Testis (tissue), 2 donors: ENCODE measurements at regions not wholly inside any gene's neighbourhood (a gene's known extent, or its start where the extent isn't known, plus 50 kb on each side); places are given as distances from the start of the nearest gene placed in this dataset.
A peak's percentile ranks its signal among the peaks of the same experiment; 100 is the strongest.

Experiments used
- DNase-seq: peaks from one replicate; pipeline ENCODE4 v3.0.0-alpha.2; 2019
- H3K27ac ChIP-seq, 2 donors: fragments of 200-600 bp; sonication (generic); one replicate each; pipeline ENCODE4 v1.5.1; 2019
- H3K27me3 ChIP-seq: fragments of 200-600 bp; sonication (generic); one replicate; pipeline ENCODE4 v1.5.1; 2019
- H3K36me3 ChIP-seq: fragments of 200-600 bp; sonication (generic); one replicate; pipeline ENCODE4 v1.5.1; 2017; ENCODE audit warnings: low read depth; ENCODE audit errors: missing control alignments
- H3K4me1 ChIP-seq: fragments of 200-600 bp; sonication (generic); one replicate; pipeline ENCODE4 v1.5.1; 2019
- H3K4me3 ChIP-seq, 2 donors: fragments of 200-600 bp; sonication (generic); one replicate each; pipeline ENCODE4 v1.5.1; 2017 to 2019
- H3K9me3 ChIP-seq: fragments of 200-600 bp; sonication (generic); one replicate; pipeline ENCODE4 v1.5.1; 2017
- POLR2A ChIP-seq: fragments of 450-650 bp; IDR thresholded peaks from one replicate; pipeline ENCODE4 v1.6.1; 2017; ENCODE audit warnings: antibody characterized with exemption, mild to moderate bottlenecking, moderate library complexity
- WGBS, 2 donors: methylation state at CpG; one replicate each; pipeline ENCODE4 v1.1.5; 2018; 5-methylcytosine and 5-hydroxymethylcytosine counted together
- intact Hi-C: fragments of 100-400 bp; cut with DNase I; formaldehyde crosslinking; loops from one replicate; pipeline ENCODE4 v1.15.1; 2023; ENCODE audit warnings: low total_unique reads
- TF ChIP-seq, protein P1 (sequence below), 3 experiments: fragments of 450-650 bp in 2 of 3; fragments of 200-600 bp in 1 of 3; sonication (generic) in 1 of 3; IDR thresholded peaks; one replicate each; pipeline ENCODE4 v1.5.1; 2016 to 2019; ENCODE audit warnings: antibody characterized with exemption in 3 of 3, mild to moderate bottlenecking in 2 of 3, moderate library complexity in 1 of 3

DNA sequence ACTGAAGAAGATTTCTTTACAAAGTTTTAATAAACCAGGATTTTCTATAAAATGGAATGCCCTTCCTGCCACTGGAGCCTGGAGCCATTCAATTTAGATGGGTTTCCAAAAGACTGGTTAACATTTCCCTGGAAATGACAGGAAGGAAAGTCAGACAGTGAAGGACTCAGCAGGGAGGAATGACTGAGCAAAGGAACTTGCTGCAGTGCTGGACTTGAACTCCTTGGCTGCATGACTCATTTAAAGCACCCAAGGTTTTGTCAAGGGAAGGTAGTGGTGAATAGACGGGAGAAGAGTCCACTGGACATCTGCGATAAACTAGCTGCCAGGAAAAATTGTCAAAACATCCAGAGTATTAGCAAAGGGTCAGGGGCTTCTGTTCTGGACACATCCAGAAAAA is 163.8 kb upstream of the SLC28A3 start:
- WGBS, 2 donors = 78 to 79% methylated on average over 2 of the region's 2 CpGs

DNA sequence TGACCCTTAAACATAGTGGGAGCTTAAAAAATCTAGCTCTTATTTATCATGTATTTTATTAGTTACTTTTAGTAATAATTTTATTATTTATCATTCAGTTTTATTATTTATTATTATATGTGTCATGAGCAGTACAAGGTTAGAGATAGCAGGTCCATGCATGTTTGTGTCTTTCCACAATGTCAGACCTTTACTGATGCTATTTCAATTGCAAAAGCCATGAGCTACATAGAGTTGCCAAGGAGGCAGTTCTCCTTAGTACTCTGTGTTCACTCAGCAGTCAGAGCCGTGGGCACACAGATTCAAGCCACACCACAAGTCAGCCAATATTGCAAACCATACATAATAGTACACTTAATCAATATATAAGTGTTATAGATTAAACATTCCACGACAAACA is 157.9 kb upstream of the NTRK2 start:
- WGBS, 2 donors = 74 to 79% methylated on average over 2 of the region's 2 CpGs
- H3K27ac ChIP-seq = no peak overlapping the region
- no peak overlapping the region for H3K4me3 ChIP-seq
- TF ChIP-seq, protein P1, sequence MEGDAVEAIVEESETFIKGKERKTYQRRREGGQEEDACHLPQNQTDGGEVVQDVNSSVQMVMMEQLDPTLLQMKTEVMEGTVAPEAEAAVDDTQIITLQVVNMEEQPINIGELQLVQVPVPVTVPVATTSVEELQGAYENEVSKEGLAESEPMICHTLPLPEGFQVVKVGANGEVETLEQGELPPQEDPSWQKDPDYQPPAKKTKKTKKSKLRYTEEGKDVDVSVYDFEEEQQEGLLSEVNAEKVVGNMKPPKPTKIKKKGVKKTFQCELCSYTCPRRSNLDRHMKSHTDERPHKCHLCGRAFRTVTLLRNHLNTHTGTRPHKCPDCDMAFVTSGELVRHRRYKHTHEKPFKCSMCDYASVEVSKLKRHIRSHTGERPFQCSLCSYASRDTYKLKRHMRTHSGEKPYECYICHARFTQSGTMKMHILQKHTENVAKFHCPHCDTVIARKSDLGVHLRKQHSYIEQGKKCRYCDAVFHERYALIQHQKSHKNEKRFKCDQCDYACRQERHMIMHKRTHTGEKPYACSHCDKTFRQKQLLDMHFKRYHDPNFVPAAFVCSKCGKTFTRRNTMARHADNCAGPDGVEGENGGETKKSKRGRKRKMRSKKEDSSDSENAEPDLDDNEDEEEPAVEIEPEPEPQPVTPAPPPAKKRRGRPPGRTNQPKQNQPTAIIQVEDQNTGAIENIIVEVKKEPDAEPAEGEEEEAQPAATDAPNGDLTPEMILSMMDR (IDR thresholded peaks at IDR 0.05) = no peak
- no peak for TF ChIP-seq POLR2A
- H3K27me3 ChIP-seq = no peaks in the 10 kb centered on the region
- no peaks in the 10 kb centered on the region for H3K36me3 ChIP-seq
- intact Hi-C loops = no loop called here
- DNase-seq = no peak
- H3K9me3 ChIP-seq = no peaks in the 10 kb centered on the region
- H3K4me1 ChIP-seq = peaks cover 2% of the 10 kb centered on the region

More for the DNA sequence above, 163.8 kb upstream of the SLC28A3 start:
- no peak overlapping the region for H3K4me3 ChIP-seq
- intact Hi-C loops = no loop called here
- H3K4me1 ChIP-seq = no peaks in the 10 kb centered on the region
- no peak overlapping the region for H3K27ac ChIP-seq
- no peaks in the 10 kb centered on the region for H3K27me3 ChIP-seq
- no peak for DNase-seq
- H3K36me3 ChIP-seq = no peaks in the 10 kb centered on the region
- H3K9me3 ChIP-seq = no peaks in the 10 kb centered on the region
- TF ChIP-seq, protein P1 (IDR thresholded peaks at IDR 0.05) = no peak
- TF ChIP-seq POLR2A = no peak

DNA sequence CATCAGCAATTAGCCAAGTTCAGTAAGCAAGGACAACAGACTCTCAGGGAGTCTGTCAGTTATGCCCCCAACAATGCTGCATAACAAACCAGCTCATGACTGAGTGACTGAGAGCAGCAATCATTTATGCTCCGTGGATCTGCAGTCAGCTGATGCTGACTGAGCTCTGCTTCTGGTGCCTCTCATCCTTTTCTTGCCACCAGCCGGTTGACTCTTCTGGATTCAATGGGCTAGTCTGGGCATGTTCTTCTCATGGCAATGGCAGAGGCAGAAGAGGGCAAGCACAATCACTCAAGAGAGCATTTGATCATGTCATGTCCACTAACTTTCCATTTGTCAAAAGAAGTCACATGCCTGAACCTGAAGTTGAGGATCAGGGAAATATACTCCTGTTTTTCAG is 157.0 kb upstream of the NTRK2 start:
- DNase-seq = no peak
- no peaks in the 10 kb centered on the region for H3K27me3 ChIP-seq
- no peaks in the 10 kb centered on the region for H3K36me3 ChIP-seq
- no peaks in the 10 kb centered on the region for H3K9me3 ChIP-seq
- H3K27ac ChIP-seq = peak overlapping the region in 1 of 2 donors; percentile 23
- H3K4me3 ChIP-seq = no peak overlapping the region
- 83 to 92% methylated on average over 2 of the region's 2 CpGs for WGBS, 2 donors
- intact Hi-C loops = no loop called here
- H3K4me1 ChIP-seq = peaks cover 2% of the 10 kb centered on the region
- TF ChIP-seq, protein P1 (IDR thresholded peaks at IDR 0.05) = no peak

DNA sequence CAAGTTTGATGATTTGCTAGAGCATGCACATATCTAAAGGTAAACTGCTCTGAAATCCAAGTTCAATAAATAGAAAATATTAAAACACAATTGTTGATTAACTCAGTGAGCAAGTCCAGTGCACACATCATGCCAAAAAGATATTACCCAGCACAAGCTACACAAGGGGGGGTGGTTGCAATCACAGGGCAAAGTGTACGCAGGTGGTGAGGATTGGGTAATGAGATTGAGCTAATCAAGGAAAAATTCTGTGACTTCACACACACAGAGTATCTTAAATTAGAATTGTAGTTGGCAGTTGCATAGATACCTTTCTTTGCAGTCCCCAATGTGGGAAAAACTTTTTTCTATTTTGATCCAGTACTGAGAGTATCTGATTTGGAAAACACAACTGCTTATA is 156.1 kb upstream of the NTRK2 start:
- TF ChIP-seq, protein P1 (IDR thresholded peaks at IDR 0.05) = no peak
- Histone ChIP-seq H3K27me3 (no peaks in the 10 kb centered on the region), H3K27ac (peak overlapping the region in 1 of 2 donors; percentile 78), H3K9me3 (no peaks in the 10 kb centered on the region), H3K4me1 (peaks cover 2% of the 10 kb centered on the region), H3K4me3 (no peak overlapping the region), H3K36me3 (no peaks in the 10 kb centered on the region)
- intact Hi-C loops = no loop called here
- WGBS, 2 donors = 53 to 68% methylated on average over 1 of the region's 1 CpG
- DNase-seq = no peak

DNA sequence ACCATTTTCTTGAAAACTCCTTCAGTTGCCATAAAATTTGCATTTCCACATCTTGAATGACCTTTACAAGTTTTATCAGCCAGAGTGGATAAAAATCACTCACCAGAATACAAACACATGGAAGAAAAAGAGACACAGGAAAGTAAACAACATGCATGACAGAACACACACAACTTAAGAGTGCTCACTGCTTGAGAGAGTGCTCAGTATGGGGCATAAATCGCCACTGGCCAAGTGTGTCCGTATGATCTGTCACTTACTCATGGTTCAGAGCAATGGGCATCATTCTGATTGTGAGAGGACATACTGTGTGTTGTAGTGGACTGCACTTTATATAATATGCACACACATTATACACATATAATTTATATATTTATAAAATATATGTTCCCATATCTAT is 155.6 kb upstream of the NTRK2 start:
- intact Hi-C loops = no loop called here
- H3K27me3 ChIP-seq = no peaks in the 10 kb centered on the region
- H3K9me3 ChIP-seq = no peaks in the 10 kb centered on the region
- no peak overlapping the region for H3K4me3 ChIP-seq
- peaks cover 2% of the 10 kb centered on the region for H3K4me1 ChIP-seq
- WGBS, 2 donors = 68 to 79% methylated on average over 2 of the region's 2 CpGs
- H3K36me3 ChIP-seq = no peaks in the 10 kb centered on the region
- peak overlapping the region in 1 of 2 donors; percentile 78 for H3K27ac ChIP-seq
- no peak for DNase-seq
- TF ChIP-seq, protein P1 (IDR thresholded peaks at IDR 0.05) = no peak
- no peak for TF ChIP-seq POLR2A
